Transverse colon (tissue), 4 donors: ENCODE measurements at regions not wholly inside any gene's neighbourhood (a gene's known extent, or its start where the extent isn't known, plus 50 kb on each side); places are given as distances from the start of the nearest gene placed in this dataset.

Experiments
- DNase-seq: peaks from one replicate; pipeline ENCODE4 v3.0.0-alpha.2; 2019
- H3K27ac ChIP-seq, 4 donors: fragments of 200-600 bp; sonication (generic); 2 replicates each; pipeline ENCODE4 v1.5.1; 2016 to 2018; ENCODE audit warnings: inconsistent platforms in 4 of 4
- H3K27me3 ChIP-seq: fragments of 200-600 bp; sonication (generic); 2 replicates; pipeline ENCODE4 v1.5.1; 2017; ENCODE audit warnings: inconsistent platforms
- H3K36me3 ChIP-seq, 4 donors: fragments of 200-600 bp; sonication (generic); 2 replicates each; pipeline ENCODE4 v1.5.1; 2017 to 2019; ENCODE audit warnings: inconsistent platforms in 4 of 4
- H3K4me1 ChIP-seq, 4 donors: fragments of 200-600 bp; sonication (generic); 2 replicates each; pipeline ENCODE4 v1.5.1; 2017 to 2020; ENCODE audit warnings: inconsistent platforms in 4 of 4
- H3K4me3 ChIP-seq, 4 donors: fragments of 200-600 bp; sonication (generic); 1 replicate in 1 of 4; 2 replicates in 3 of 4; pipeline versions ENCODE4 v1.5.1 to v1.6.1; 2017 to 2019; ENCODE audit warnings: inconsistent platforms in 4 of 4
- H3K9me3 ChIP-seq, 2 donors: fragments of 200-600 bp; sonication (generic); 2 replicates each; pipeline ENCODE4 v1.5.1; 2017 to 2019; ENCODE audit warnings: inconsistent platforms in 2 of 2
- EP300 ChIP-seq: sonication (generic); formaldehyde crosslinking; IDR thresholded peaks from one replicate; pipeline ENCODE4 v1.6.1; 2017; ENCODE audit warnings: antibody characterized with exemption, low read depth
- POLR2A ChIP-seq: fragments of 450-650 bp; IDR thresholded peaks from one replicate; pipeline ENCODE4 v1.6.1; 2016; ENCODE audit warnings: antibody characterized with exemption, mild to moderate bottlenecking, moderate library complexity
- POLR2AphosphoS5 ChIP-seq, 3 donors: sonication (generic); formaldehyde crosslinking; IDR thresholded peaks; one replicate each; pipeline ENCODE4 v1.6.1; 2016; ENCODE audit warnings: antibody characterized with exemption in 3 of 3
- WGBS, 2 donors: methylation state at CpG; one replicate each; pipeline ENCODE4 v1.1.5; 2018; ENCODE audit warnings: low coverage in 1 of 2; 5-methylcytosine and 5-hydroxymethylcytosine counted together
- in situ Hi-C, 4 donors: fragments of 200-750 bp; cut with MboI; loops; one replicate each; pipeline versions ENCODE4 v1.15.0 to v1.15.1; 2017; ENCODE audit warnings: low sequenced_read_pairs in 3 of 4, low pct_ligation_motif_present in 1 of 4, low pct_unique_long_range_greater_than_20kb in 1 of 4
- intact Hi-C: fragments of 100-400 bp; cut with DNase I; formaldehyde crosslinking; loops from one replicate; pipeline ENCODE4 v1.15.1; 2023; ENCODE audit warnings: low total_unique reads
- TF ChIP-seq, protein P1 (sequence below), 5 experiments: fragments of 200-600 bp in 3 of 5; fragments of 450-650 bp in 2 of 5; sonication (generic) in 3 of 5; IDR thresholded peaks; 1 replicate in 2 of 5; 2 replicates in 3 of 5; pipeline ENCODE4 v1.5.1; 2016 to 2017; ENCODE audit warnings: antibody characterized with exemption in 5 of 5, inconsistent platforms in 3 of 5, mild to moderate bottlenecking in 2 of 5, moderate library complexity in 1 of 5

GRCh38 chr2:168323529-168324021 is 76.2 kb upstream of the STK39 start:
- WGBS, 2 donors, result 65 to 75% methylated on average over 5 to 11 of the region's 11 CpGs
- Histone ChIP-seq H3K27ac (no peak overlapping the region), H3K36me3 (no peaks in the 10 kb centered on the region), H3K4me3 (no peak overlapping the region), H3K4me1 (peaks cover 0 to 5% (median 0%) of the 10 kb centered on the region in 4 donors), H3K27me3 (no peaks in the 10 kb centered on the region), H3K9me3 (no peaks in the 10 kb centered on the region)
- intact Hi-C loops (no loop called here), in situ Hi-C loops (no loop called here)
- DNase-seq, result no peak
- TF ChIP-seq EP300, result no peak
- TF ChIP-seq POLR2A, result no peak
- TF ChIP-seq, protein P1, sequence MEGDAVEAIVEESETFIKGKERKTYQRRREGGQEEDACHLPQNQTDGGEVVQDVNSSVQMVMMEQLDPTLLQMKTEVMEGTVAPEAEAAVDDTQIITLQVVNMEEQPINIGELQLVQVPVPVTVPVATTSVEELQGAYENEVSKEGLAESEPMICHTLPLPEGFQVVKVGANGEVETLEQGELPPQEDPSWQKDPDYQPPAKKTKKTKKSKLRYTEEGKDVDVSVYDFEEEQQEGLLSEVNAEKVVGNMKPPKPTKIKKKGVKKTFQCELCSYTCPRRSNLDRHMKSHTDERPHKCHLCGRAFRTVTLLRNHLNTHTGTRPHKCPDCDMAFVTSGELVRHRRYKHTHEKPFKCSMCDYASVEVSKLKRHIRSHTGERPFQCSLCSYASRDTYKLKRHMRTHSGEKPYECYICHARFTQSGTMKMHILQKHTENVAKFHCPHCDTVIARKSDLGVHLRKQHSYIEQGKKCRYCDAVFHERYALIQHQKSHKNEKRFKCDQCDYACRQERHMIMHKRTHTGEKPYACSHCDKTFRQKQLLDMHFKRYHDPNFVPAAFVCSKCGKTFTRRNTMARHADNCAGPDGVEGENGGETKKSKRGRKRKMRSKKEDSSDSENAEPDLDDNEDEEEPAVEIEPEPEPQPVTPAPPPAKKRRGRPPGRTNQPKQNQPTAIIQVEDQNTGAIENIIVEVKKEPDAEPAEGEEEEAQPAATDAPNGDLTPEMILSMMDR (IDR thresholded peaks at IDR 0.05), result no peak
- TF ChIP-seq POLR2AphosphoS5 (IDR thresholded peaks at IDR 0.05), result no peak

- in situ Hi-C loops, result loop anchor here in 2 of 4 donors (25.0 kb wide), 2 partner anchors 436 to 586 kb away; partner anchors contain the start of gene G6PC2 (in 2 of the 2)
- 51 to 56% methylated on average over 2 of the region's 2 CpGs for WGBS, 2 donors
- TF ChIP-seq POLR2AphosphoS5 (IDR thresholded peaks at IDR 0.05), result no peak
- Histone ChIP-seq H3K36me3 (no peaks in the 10 kb centered on the region), H3K27ac (peak overlapping the region in 2 of 4 donors; percentile 44 to 56), H3K9me3 (peaks cover 10 to 14% of the 10 kb centered on the region in 2 donors), H3K4me1 (peaks cover 0 to 5% (median 0%) of the 10 kb centered on the region in 4 donors), H3K4me3 (no peak overlapping the region), H3K27me3 (no peaks in the 10 kb centered on the region)
- DNase-seq, result no peak
- intact Hi-C loops, result no loop called here
Observed at GRCh38 chr2:168326572-168326971, 79.2 kb upstream of the STK39 start.

- H3K27ac ChIP-seq, result peak overlapping the region in 1 of 4 donors; percentile 56
- intact Hi-C loops (no loop called here), in situ Hi-C loops (loop anchor here in 2 of 4 donors (25.0 kb wide), 2 partner anchors 435 to 585 kb away; partner anchors contain the start of gene G6PC2 (in 2 of the 2))
- TF ChIP-seq POLR2A (no peak), EP300 (no peak), POLR2AphosphoS5 (IDR thresholded peaks at IDR 0.05) (no peak)
- TF ChIP-seq, protein P1 (IDR thresholded peaks at IDR 0.05), result no peak
- 93 to 100% methylated on average over 1 to 3 of the region's 3 CpGs for WGBS, 2 donors
- peaks cover 0 to 5% (median 0%) of the 10 kb centered on the region in 4 donors for H3K4me1 ChIP-seq
- H3K27me3 ChIP-seq, result no peaks in the 10 kb centered on the region
- no peak for DNase-seq
- H3K9me3 ChIP-seq, result peaks cover 10 to 17% of the 10 kb centered on the region in 2 donors
- H3K36me3 ChIP-seq, result no peaks in the 10 kb centered on the region
- H3K4me3 ChIP-seq, result no peak overlapping the region
Observed at GRCh38 chr2:168327328-168327727, 79.9 kb upstream of the STK39 start.

DNA sequence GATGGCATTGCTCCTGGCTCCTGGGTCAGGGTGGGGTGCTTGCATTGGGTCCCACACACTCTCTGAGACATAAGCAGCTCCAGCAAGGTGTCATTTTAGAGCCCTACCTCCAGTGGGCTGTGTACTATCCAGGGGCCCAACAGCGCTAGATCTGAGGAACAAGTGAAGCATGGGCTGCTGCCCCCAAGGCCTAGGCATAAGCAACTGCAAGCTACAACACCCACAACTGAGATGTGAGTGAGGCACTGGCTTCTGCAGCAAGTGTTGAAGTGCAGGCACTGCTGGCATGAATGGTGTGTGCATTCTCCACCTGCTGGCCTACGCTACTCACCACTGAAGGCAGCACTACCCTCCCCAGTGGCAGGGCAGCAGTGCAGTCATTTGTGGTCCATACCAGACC is 81.0 kb upstream of the STK39 start:
- TF ChIP-seq POLR2A (no peak), POLR2AphosphoS5 (IDR thresholded peaks at IDR 0.05) (no peak), EP300 (no peak)
- TF ChIP-seq, protein P1 (IDR thresholded peaks at IDR 0.05), result no peak
- H3K27me3 ChIP-seq, result no peaks in the 10 kb centered on the region
- no peak overlapping the region for H3K27ac ChIP-seq
- no peaks in the 10 kb centered on the region for H3K36me3 ChIP-seq
- H3K4me3 ChIP-seq, result no peak overlapping the region
- intact Hi-C loops, result no loop called here
- WGBS, 2 donors, result 100% methylated on average over 2 of the region's 2 CpGs; no CpG with 5 or more reads in 1 of the 2 donors
- H3K9me3 ChIP-seq, result peaks cover 10 to 17% of the 10 kb centered on the region in 2 donors
- no peak for DNase-seq
- H3K4me1 ChIP-seq, result peaks cover 0 to 5% (median 0%) of the 10 kb centered on the region in 4 donors
- in situ Hi-C loops, result loop anchor here in 2 of 4 donors (25.0 kb wide), 2 partner anchors 434 to 584 kb away; partner anchors contain the start of gene G6PC2 (in 2 of the 2)
